ENCODE measurements at regions not wholly inside any gene's neighbourhood (a gene's known extent, or its start where the extent isn't known, plus 50 kb on each side); places are given as distances from the start of the nearest gene placed in this dataset.

- Histone ChIP-seq H3K9me3 (replicated peaks in 1 of 3) (no peaks in the 10 kb centered on the region), H3K27me3 (no peaks in the 10 kb centered on the region), H3K4me3 (no peak overlapping the region), H3K36me3 (replicated peaks in 1 of 2) (no peaks in the 10 kb centered on the region), H3K27ac (no peak overlapping the region), H3K4me1 (replicated peaks in 1 of 2) (peaks cover 0 to 9% of the 10 kb centered on the region in 2 donors)
- DNase-seq = no peak
- TF ChIP-seq CTCF (IDR thresholded peaks at IDR 0.05) = no peak
- TF ChIP-seq POLR2A (IDR thresholded peaks at IDR 0.05) = no peak
- 69 to 83% (median 79%) methylated on average over 2 of the region's 2 CpGs for WGBS, 4 donors
- intact Hi-C loops (cut with DNase I) = no loop called here
Observed at GRCh38 chr4:75345423-75345822, 168.8 kb downstream of the RCHY1 start.

GRCh38 chr4:75344915-75345314 is 169.3 kb downstream of the RCHY1 start:
- no peaks in the 10 kb centered on the region for H3K36me3 ChIP-seq (replicated peaks in 1 of 2)
- DNase-seq = no peak
- no peak overlapping the region for H3K27ac ChIP-seq
- H3K27me3 ChIP-seq = no peaks in the 10 kb centered on the region
- H3K9me3 ChIP-seq (replicated peaks in 1 of 3) = no peaks in the 10 kb centered on the region
- intact Hi-C loops (cut with DNase I) = no loop called here
- H3K4me3 ChIP-seq = no peak overlapping the region
- 55 to 68% (median 64%) methylated on average over 5 of the region's 5 CpGs for WGBS, 4 donors
- H3K4me1 ChIP-seq (replicated peaks in 1 of 2) = peaks cover 0 to 9% of the 10 kb centered on the region in 2 donors
- TF ChIP-seq CTCF (IDR thresholded peaks at IDR 0.05) = no peak
- no peak for TF ChIP-seq POLR2A (IDR thresholded peaks at IDR 0.05)

GRCh38 chr4:75343333-75343732 is 170.9 kb downstream of the RCHY1 start:
- Histone ChIP-seq H3K9me3 (replicated peaks in 1 of 3) (no peaks in the 10 kb centered on the region), H3K4me3 (no peak overlapping the region), H3K36me3 (replicated peaks in 1 of 2) (no peaks in the 10 kb centered on the region), H3K27ac (no peak overlapping the region), H3K27me3 (no peaks in the 10 kb centered on the region), H3K4me1 (replicated peaks in 1 of 2) (peaks cover 0 to 9% of the 10 kb centered on the region in 2 donors)
- TF ChIP-seq POLR2A (IDR thresholded peaks at IDR 0.05) (no peak), CTCF (IDR thresholded peaks at IDR 0.05) (no peak)
- intact Hi-C loops (cut with DNase I) = no loop called here
- WGBS, 4 donors = 31 to 48% (median 41%) methylated on average over 2 of the region's 2 CpGs
- DNase-seq = no peak

GRCh38 chr4:75340561-75340960 is 173.6 kb downstream of the RCHY1 start:
- Histone ChIP-seq H3K4me1 (replicated peaks in 1 of 2) (peaks cover 0 to 9% of the 10 kb centered on the region in 2 donors), H3K9me3 (replicated peaks in 1 of 3) (no peaks in the 10 kb centered on the region), H3K4me3 (no peak overlapping the region), H3K36me3 (replicated peaks in 1 of 2) (no peaks in the 10 kb centered on the region), H3K27me3 (no peaks in the 10 kb centered on the region), H3K27ac (no peak overlapping the region)
- intact Hi-C loops (cut with DNase I) = no loop called here
- no peak for DNase-seq
- TF ChIP-seq CTCF (IDR thresholded peaks at IDR 0.05) (no peak), POLR2A (IDR thresholded peaks at IDR 0.05) (no peak)

Measured in adrenal gland (tissue), 9 donors.